Osteoblast (primary cell): ENCODE measurements at regions not wholly inside any gene's neighbourhood (a gene's known extent, or its start where the extent isn't known, plus 50 kb on each side); places are given as distances from the start of the nearest gene placed in this dataset.

Experiments
- DNase-seq: peaks from one replicate; pipeline ENCODE4 v3.0.0; 2011; ENCODE audit warnings: low spot score, mixed read lengths; ENCODE audit not compliant: insufficient read length; ENCODE audit errors: missing footprints
- H2AFZ ChIP-seq: 2 replicates; pipeline ENCODE4 v1.6.0; 2011; ENCODE audit warnings: mild to moderate bottlenecking, low read length
- H3K27ac ChIP-seq: 2 replicates; pipeline ENCODE4 v1.5.1; 2011; ENCODE audit warnings: mild to moderate bottlenecking, low read depth, low read length, moderate library complexity
- H3K27me3 ChIP-seq: 2 replicates; pipeline ENCODE4 v1.6.0; 2012; ENCODE audit warnings: mild to moderate bottlenecking, control low read depth, inconsistent platforms, low read length, moderate library complexity; ENCODE audit not compliant: insufficient read depth
- H3K36me3 ChIP-seq: 2 replicates; pipeline ENCODE4 v1.5.1; 2011; ENCODE audit warnings: mild to moderate bottlenecking, low read length, control low read depth, moderate library complexity; ENCODE audit not compliant: insufficient read depth
- H3K4me1 ChIP-seq: 2 replicates; pipeline ENCODE4 v1.5.1; 2011; ENCODE audit warnings: mild to moderate bottlenecking, low read length, control low read depth, moderate library complexity; ENCODE audit not compliant: insufficient read depth
- H3K4me2 ChIP-seq: 2 replicates; pipeline ENCODE4 v1.6.0; 2011; ENCODE audit warnings: mild to moderate bottlenecking, low read length; ENCODE audit not compliant: insufficient read depth
- H3K4me3 ChIP-seq: fragments of 200-600 bp; sonication (generic); 3 replicates; pipeline ENCODE4 v1.5.1; 2012; ENCODE audit warnings: mild to moderate bottlenecking, low read length, inconsistent platforms; ENCODE audit not compliant: insufficient read depth
- H3K79me2 ChIP-seq: 2 replicates; pipeline ENCODE4 v1.6.0; 2012; ENCODE audit warnings: mild to moderate bottlenecking, low read length, control low read depth, inconsistent platforms; ENCODE audit not compliant: insufficient read depth
- H3K9me3 ChIP-seq: 2 replicates; pipeline ENCODE4 v1.5.1; 2011; ENCODE audit warnings: low read depth, low read length, control low read depth
- H4K20me1 ChIP-seq: 2 replicates; pipeline ENCODE4 v1.6.0; 2012; ENCODE audit warnings: mild to moderate bottlenecking, low read length, control low read depth; ENCODE audit not compliant: insufficient read depth
- CTCF ChIP-seq: IDR thresholded peaks from 2 replicates; pipeline ENCODE4 v1.5.1; 2011; ENCODE audit warnings: mild to moderate bottlenecking, low read depth, low read length, moderate library complexity; ENCODE audit errors: extremely low read depth

- no peak for DNase-seq
Measured at GRCh38 chr20:57022306-57022705, 244.1 kb downstream of the BMP7 start.

GRCh38 chr20:57023007-57023406 is 243.4 kb downstream of the BMP7 start:
- no peak overlapping the region for H3K27ac ChIP-seq
- H3K36me3 ChIP-seq = no peaks in the 10 kb centered on the region
- H3K9me3 ChIP-seq = no peaks in the 10 kb centered on the region
- H3K4me3 ChIP-seq = no peak overlapping the region
- peaks cover 3% of the 10 kb centered on the region for H3K27me3 ChIP-seq
- no peak overlapping the region for H3K4me2 ChIP-seq
- DNase-seq = no peak
- H4K20me1 ChIP-seq = no peaks in the 10 kb centered on the region
- no peaks in the 10 kb centered on the region for H3K4me1 ChIP-seq
- TF ChIP-seq CTCF = no peak
- H2AFZ ChIP-seq = no peak overlapping the region
- no peaks in the 10 kb centered on the region for H3K79me2 ChIP-seq

More at GRCh38 chr20:57022306-57022705, 244.1 kb downstream of the BMP7 start:
- no peak for TF ChIP-seq CTCF
- H3K4me2 ChIP-seq = no peak overlapping the region
- no peak overlapping the region for H2AFZ ChIP-seq
- no peak overlapping the region for H3K27ac ChIP-seq
- H3K36me3 ChIP-seq = no peaks in the 10 kb centered on the region
- H4K20me1 ChIP-seq = no peaks in the 10 kb centered on the region
- no peaks in the 10 kb centered on the region for H3K9me3 ChIP-seq
- peaks cover 3% of the 10 kb centered on the region for H3K27me3 ChIP-seq
- H3K4me3 ChIP-seq = no peak overlapping the region
- H3K79me2 ChIP-seq = no peaks in the 10 kb centered on the region
- H3K4me1 ChIP-seq = no peaks in the 10 kb centered on the region

GRCh38 chr20:57023997-57024396 is 242.4 kb downstream of the BMP7 start:
- H3K9me3 ChIP-seq = no peaks in the 10 kb centered on the region
- H3K79me2 ChIP-seq = no peaks in the 10 kb centered on the region
- H3K36me3 ChIP-seq = no peaks in the 10 kb centered on the region
- H3K4me1 ChIP-seq = no peaks in the 10 kb centered on the region
- no peak for TF ChIP-seq CTCF
- no peak overlapping the region for H2AFZ ChIP-seq
- no peaks in the 10 kb centered on the region for H4K20me1 ChIP-seq
- peaks cover 3% of the 10 kb centered on the region for H3K27me3 ChIP-seq
- no peak overlapping the region for H3K4me3 ChIP-seq
- H3K4me2 ChIP-seq = no peak overlapping the region
- no peak for DNase-seq
- H3K27ac ChIP-seq = no peak overlapping the region

DNA sequence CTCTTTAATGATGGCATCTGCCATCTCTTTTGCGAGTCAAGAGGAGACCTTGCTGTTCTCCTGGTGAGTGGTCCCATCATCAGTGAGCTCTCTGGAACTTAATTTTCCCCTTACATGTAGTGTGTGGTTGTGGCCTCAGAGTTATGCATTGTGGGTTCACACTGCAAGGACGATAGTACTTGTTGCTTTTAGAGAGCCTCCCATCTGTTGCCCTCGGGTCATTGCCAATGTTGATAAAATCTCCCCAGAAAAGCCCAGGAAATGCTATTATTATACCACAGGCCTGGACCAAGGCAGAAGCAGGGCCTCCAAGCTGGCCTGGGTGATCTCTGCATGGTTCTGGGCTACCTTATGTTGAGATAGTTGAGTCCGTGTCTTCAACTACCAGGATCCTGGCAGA is 241.6 kb downstream of the BMP7 start:
- no peak for DNase-seq
- H3K27ac ChIP-seq = no peak overlapping the region
- H3K36me3 ChIP-seq = no peaks in the 10 kb centered on the region

More for the DNA sequence above, 241.6 kb downstream of the BMP7 start:
- H3K4me2 ChIP-seq = no peak overlapping the region
- no peaks in the 10 kb centered on the region for H4K20me1 ChIP-seq
- H3K27me3 ChIP-seq = peaks cover 3% of the 10 kb centered on the region
- no peak overlapping the region for H3K4me3 ChIP-seq
- no peak overlapping the region for H2AFZ ChIP-seq
- H3K79me2 ChIP-seq = no peaks in the 10 kb centered on the region
- no peaks in the 10 kb centered on the region for H3K9me3 ChIP-seq
- H3K4me1 ChIP-seq = no peaks in the 10 kb centered on the region
- TF ChIP-seq CTCF = no peak
